Left ventricle myocardium inferior (tissue), 1 donor: ENCODE measurements at regions not wholly inside any gene's neighbourhood (a gene's known extent, or its start where the extent isn't known, plus 50 kb on each side); places are given as distances from the start of the nearest gene placed in this dataset.

Experiments used
- DNase-seq: peaks from one replicate; pipeline ENCODE4 v3.0.0-alpha.2; 2020
- H3K27ac ChIP-seq: fragments of 200-600 bp; replicated peaks from 2 replicates; pipeline ENCODE4 v1.8.0; 2021
- H3K27me3 ChIP-seq: fragments of 200-600 bp; 2 replicates; pipeline ENCODE4 v1.8.0; 2021; ENCODE audit warnings: low read depth
- H3K36me3 ChIP-seq: fragments of 200-600 bp; 2 replicates; pipeline ENCODE4 v1.8.0; 2021
- H3K4me1 ChIP-seq: fragments of 200-600 bp; 2 replicates; pipeline ENCODE4 v1.8.0; 2021
- H3K4me3 ChIP-seq: fragments of 200-600 bp; 2 replicates; pipeline ENCODE4 v1.8.0; 2021; ENCODE audit warnings: mild to moderate bottlenecking, moderate library complexity
- H3K9me3 ChIP-seq: fragments of 200-600 bp; replicated peaks from 2 replicates; pipeline ENCODE4 v1.8.0; 2021
- CTCF ChIP-seq: fragments of 200-600 bp; IDR thresholded peaks from 2 replicates; pipeline ENCODE4 v1.8.0; 2021; ENCODE audit warnings: antibody characterized with exemption, mild to moderate bottlenecking, borderline replicate concordance
- intact Hi-C: fragments of 100-400 bp; cut with micrococcal nuclease; formaldehyde crosslinking; loops from one replicate; pipeline ENCODE4 v1.11.0; 2022
- donor health status: DM: no; HTN: yes; CAD: no; lungs with severe emphysema.

- TF ChIP-seq CTCF = no peak
- intact Hi-C loops = no loop called here
- Histone ChIP-seq H3K27ac (no peak overlapping the region), H3K27me3 (no peaks in the 10 kb centered on the region), H3K36me3 (no peaks in the 10 kb centered on the region), H3K4me1 (no peaks in the 10 kb centered on the region), H3K9me3 (peaks cover 26% of the 10 kb centered on the region), H3K4me3 (no peak overlapping the region)
- no peak for DNase-seq
These were observed 113.2 kb upstream of the TP63 start for GRCh38 chr3:189517981-189518380.

GRCh38 chr3:189519458-189519857 lies 111.7 kb upstream of the TP63 start:
- Histone ChIP-seq H3K27me3 (no peaks in the 10 kb centered on the region), H3K36me3 (no peaks in the 10 kb centered on the region), H3K27ac (no peak overlapping the region), H3K4me3 (no peak overlapping the region), H3K9me3 (peaks cover 32% of the 10 kb centered on the region), H3K4me1 (no peaks in the 10 kb centered on the region)
- intact Hi-C loops = no loop called here
- DNase-seq = no peak
- TF ChIP-seq CTCF = no peak

- Histone ChIP-seq H3K27me3 (no peaks in the 10 kb centered on the region), H3K4me1 (no peaks in the 10 kb centered on the region), H3K36me3 (no peaks in the 10 kb centered on the region), H3K4me3 (no peak overlapping the region), H3K27ac (no peak overlapping the region), H3K9me3 (peaks cover 15% of the 10 kb centered on the region)
- no peak for TF ChIP-seq CTCF
- no peak for DNase-seq
- intact Hi-C loops = no loop called here
These were observed 101.7 kb upstream of the TP63 start for GRCh38 chr3:189529468-189529867.

- DNase-seq = no peak
- H3K4me3 ChIP-seq = no peak overlapping the region
- no peaks in the 10 kb centered on the region for H3K4me1 ChIP-seq
- no peaks in the 10 kb centered on the region for H3K36me3 ChIP-seq
- no peak overlapping the region for H3K27ac ChIP-seq
- peaks cover 15% of the 10 kb centered on the region for H3K9me3 ChIP-seq
- intact Hi-C loops = no loop called here
- no peaks in the 10 kb centered on the region for H3K27me3 ChIP-seq
- TF ChIP-seq CTCF = no peak
These were observed 101.2 kb upstream of the TP63 start for GRCh38 chr3:189529889-189530471.

- Histone ChIP-seq H3K36me3 (no peaks in the 10 kb centered on the region), H3K4me1 (no peaks in the 10 kb centered on the region), H3K27ac (no peak overlapping the region), H3K4me3 (no peak overlapping the region), H3K9me3 (peaks cover 10% of the 10 kb centered on the region), H3K27me3 (no peaks in the 10 kb centered on the region)
- TF ChIP-seq CTCF = no peak
- DNase-seq = no peak
- intact Hi-C loops = no loop called here
These were observed 100.4 kb upstream of the TP63 start for GRCh38 chr3:189530822-189531221.

- TF ChIP-seq CTCF = no peak
- no peaks in the 10 kb centered on the region for H3K36me3 ChIP-seq
- peaks cover 6% of the 10 kb centered on the region for H3K9me3 ChIP-seq
These were observed 99.9 kb upstream of the TP63 start for GRCh38 chr3:189531271-189531670.

More at GRCh38 chr3:189531271-189531670, 99.9 kb upstream of the TP63 start:
- no peaks in the 10 kb centered on the region for H3K27me3 ChIP-seq
- DNase-seq = no peak
- no peaks in the 10 kb centered on the region for H3K4me1 ChIP-seq
- intact Hi-C loops = no loop called here
- H3K4me3 ChIP-seq = no peak overlapping the region
- H3K27ac ChIP-seq = no peak overlapping the region
